GM18511 (cell line): ENCODE measurements at regions not wholly inside any gene's neighbourhood (a gene's known extent, or its start where the extent isn't known, plus 50 kb on each side); places are given as distances from the start of the nearest gene placed in this dataset.
"Not testable (repeated sequence)": the region's sequence is repeated elsewhere in the genome, so short reads cannot be mapped to it uniquely, and the experiment has no call there.

Experiments used
- ATAC-seq: cut with Tn5 transposase; IDR thresholded peaks from one replicate; pipeline ENCODE4 v1.9.1; 2021; ENCODE audit warnings: mild to moderate bottlenecking, moderate library complexity; ENCODE audit not compliant: unreplicated experiment

- ATAC-seq, result no peak
Observed at GRCh38 chr10:5576780-5577624, 52.2 kb downstream of the CALML3 start.

GRCh38 chr10:5580038-5580428 lies 55.3 kb downstream of the CALML3 start:
- not testable (repeated sequence) for ATAC-seq

- peak; percentile 65 for ATAC-seq
Observed at GRCh38 chr10:5581670-5582566, 57.2 kb downstream of the CALML3 start.

- no peak for ATAC-seq
Observed at GRCh38 chr10:5582736-5583135, 58.0 kb downstream of the CALML3 start.

- ATAC-seq, result peak; percentile 63
Observed at GRCh38 chr10:5583525-5584175, 58.9 kb downstream of the CALML3 start.

GRCh38 chr10:5584895-5585516 lies 60.2 kb downstream of the CALML3 start:
- peak; percentile 37 for ATAC-seq

GRCh38 chr10:5585517-5586206 lies 60.9 kb downstream of the CALML3 start:
- ATAC-seq, result no peak

GRCh38 chr10:5587151-5588079 lies 62.7 kb downstream of the CALML3 start:
- no peak for ATAC-seq

GRCh38 chr10:5588080-5588453 lies 63.3 kb downstream of the CALML3 start:
- no peak for ATAC-seq

GRCh38 chr10:5588603-5589002 lies 63.8 kb downstream of the CALML3 start:
- no peak for ATAC-seq
